OCI-LY1 (cell line): ENCODE measurements at regions not wholly inside any gene's neighbourhood (a gene's known extent, or its start where the extent isn't known, plus 50 kb on each side); places are given as distances from the start of the nearest gene placed in this dataset.

ENCODE experiments used
- H2AFZ ChIP-seq: fragments of 200-600 bp; sonication (generic), shearing (Covaris generic); 2 replicates; pipeline ENCODE4 v1.6.0; 2014; ENCODE audit warnings: antibody characterized with exemption, mild to moderate bottlenecking, low read length
- H3F3A ChIP-seq: fragments of 200-600 bp; sonication (generic), shearing (Covaris generic); 2 replicates; pipeline ENCODE4 v1.6.0; 2014; ENCODE audit warnings: mild to moderate bottlenecking, antibody characterized with exemption, low read length, moderate library complexity; ENCODE audit not compliant: insufficient read depth
- H3K27ac ChIP-seq: fragments of 200-600 bp; sonication (generic); 2 replicates; pipeline ENCODE4 v1.5.1; 2014; ENCODE audit warnings: low read length, mixed run types, mild to moderate bottlenecking, low read depth; ENCODE audit not compliant: poor library complexity, severe bottlenecking
- H3K27me3 ChIP-seq: fragments of 200-600 bp; sonication (generic); 2 replicates; pipeline ENCODE4 v1.6.0; 2014; ENCODE audit warnings: antibody characterized with exemption, mild to moderate bottlenecking, low read length, moderate library complexity; ENCODE audit not compliant: insufficient read depth
- H3K36me3 ChIP-seq: fragments of 200-600 bp; sonication (generic); 2 replicates; pipeline ENCODE4 v1.6.1; 2014; ENCODE audit warnings: mild to moderate bottlenecking, antibody characterized with exemption, low read length, moderate library complexity, mixed read lengths; ENCODE audit not compliant: insufficient read depth
- H3K4me1 ChIP-seq: fragments of 200-600 bp; sonication (generic); 2 replicates; pipeline ENCODE4 v1.5.1; 2014; ENCODE audit warnings: mild to moderate bottlenecking, low read length, moderate library complexity; ENCODE audit not compliant: insufficient read depth, severe bottlenecking
- H3K4me2 ChIP-seq: fragments of 200-600 bp; sonication (generic), shearing (Covaris generic); 2 replicates; pipeline ENCODE4 v1.6.1; 2014; ENCODE audit warnings: low read length
- H3K4me3 ChIP-seq: fragments of 200-600 bp; sonication (generic); 2 replicates; pipeline ENCODE4 v1.5.1; 2014; ENCODE audit warnings: low read length, low read depth, mild to moderate bottlenecking, mixed read lengths; ENCODE audit not compliant: poor library complexity, severe bottlenecking
- H3K79me2 ChIP-seq: fragments of 200-600 bp; shearing (Covaris generic); 2 replicates; pipeline ENCODE4 v1.6.1; 2016; ENCODE audit warnings: mixed run types, low read length, mixed read lengths; ENCODE audit not compliant: insufficient read depth
- H3K9ac ChIP-seq: fragments of 200-600 bp; sonication (generic), shearing (Covaris generic); 2 replicates; pipeline ENCODE4 v1.6.1; 2014; ENCODE audit warnings: mild to moderate bottlenecking, low read length, mixed read lengths
- H3K9me2 ChIP-seq: fragments of 200-600 bp; sonication (generic), shearing (Covaris generic); 2 replicates; pipeline ENCODE4 v1.6.1; 2014; ENCODE audit warnings: low read depth, mild to moderate bottlenecking, low read length, mixed read lengths
- H3K9me3 ChIP-seq: fragments of 200-600 bp; shearing (Covaris generic); 2 replicates; pipeline ENCODE4 v1.6.1; 2014; ENCODE audit warnings: low read length, mixed read lengths
- H4K20me1 ChIP-seq: fragments of 200-600 bp; sonication (generic), shearing (Covaris generic); 2 replicates; pipeline ENCODE4 v1.6.0; 2016; ENCODE audit warnings: mild to moderate bottlenecking, low read length; ENCODE audit not compliant: insufficient read depth
- EZH2 ChIP-seq: fragments of 200-600 bp; sonication (generic), shearing (Covaris generic); IDR thresholded peaks from 2 replicates; pipeline ENCODE4 v1.8.0; 2017; ENCODE audit warnings: borderline replicate concordance, mixed run types, mild to moderate bottlenecking, antibody characterized with exemption, low read length, moderate library complexity, mixed read lengths
- TF ChIP-seq, protein P1 (sequence below): fragments of 200-600 bp; sonication (generic), shearing (Covaris generic); IDR thresholded peaks from 2 replicates; pipeline ENCODE4 v1.5.1; 2017; ENCODE audit warnings: mild to moderate bottlenecking, antibody characterized with exemption, low read length, moderate library complexity, mixed read lengths

DNA sequence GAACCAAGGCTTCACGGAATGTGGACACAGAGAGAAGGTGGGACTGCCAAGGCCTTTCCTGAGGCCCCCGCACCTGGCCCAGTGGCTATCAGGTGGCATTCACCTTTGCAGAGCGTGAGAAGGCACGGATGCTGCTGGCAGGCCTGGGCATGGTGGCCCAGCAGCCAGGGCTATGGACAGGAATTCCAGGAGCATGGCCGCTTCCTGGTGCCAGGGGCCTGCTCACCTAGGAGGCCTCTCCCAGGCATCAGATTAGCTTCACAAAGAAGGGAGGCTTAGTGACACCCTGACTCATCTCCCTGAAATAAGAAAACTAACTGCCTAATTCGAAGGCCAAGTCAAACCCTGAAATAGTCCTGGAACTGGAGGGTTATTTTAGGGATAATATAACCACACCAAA is 155.8 kb downstream of the TEX29 start:
- H3K4me3 ChIP-seq = no peak overlapping the region
- H2AFZ ChIP-seq = no peak overlapping the region
- H3F3A ChIP-seq = no peaks in the 10 kb centered on the region
- no peak overlapping the region for H3K4me2 ChIP-seq
- no peaks in the 10 kb centered on the region for H3K79me2 ChIP-seq
- H3K27ac ChIP-seq = no peak overlapping the region
- H3K4me1 ChIP-seq = no peaks in the 10 kb centered on the region
- no peaks in the 10 kb centered on the region for H3K9me2 ChIP-seq
- no peaks in the 10 kb centered on the region; the same call in 1 of the 2 replicates for H3K27me3 ChIP-seq
- no peak overlapping the region for H3K9ac ChIP-seq
- no peaks in the 10 kb centered on the region for H3K36me3 ChIP-seq
- H3K9me3 ChIP-seq = no peaks in the 10 kb centered on the region
- no peaks in the 10 kb centered on the region for H4K20me1 ChIP-seq
- no peak for TF ChIP-seq EZH2

DNA sequence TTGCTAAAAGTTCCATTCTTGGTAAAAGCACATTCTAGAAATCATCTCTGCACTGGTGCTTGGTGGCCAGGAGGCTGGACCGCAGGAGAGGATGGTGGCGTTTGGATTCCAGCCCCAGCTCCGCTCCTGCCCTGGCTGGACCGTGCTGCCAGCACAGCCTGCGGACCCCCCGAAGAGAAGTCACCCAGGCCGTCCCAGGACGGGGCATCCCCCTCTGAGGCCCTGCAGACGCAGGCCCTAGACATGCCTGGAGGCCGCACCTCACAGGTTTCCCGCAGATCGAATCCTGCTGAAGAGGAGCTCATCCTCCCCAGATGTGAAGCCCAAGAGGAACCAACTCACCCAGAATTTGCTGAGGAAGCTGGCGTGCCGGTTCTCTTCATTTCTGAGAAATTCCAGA is 159.0 kb downstream of the TEX29 start:
- Histone ChIP-seq H3K4me1 (no peaks in the 10 kb centered on the region), H3F3A (no peaks in the 10 kb centered on the region), H3K4me2 (no peak overlapping the region), H3K79me2 (no peaks in the 10 kb centered on the region), H3K9ac (no peak overlapping the region), H2AFZ (no peak overlapping the region), H3K9me3 (no peaks in the 10 kb centered on the region), H3K36me3 (no peaks in the 10 kb centered on the region), H3K4me3 (no peak overlapping the region), H3K9me2 (no peaks in the 10 kb centered on the region), H4K20me1 (no peaks in the 10 kb centered on the region), H3K27ac (no peak overlapping the region), H3K27me3 (peaks cover 8% of the 10 kb centered on the region)
- TF ChIP-seq, protein P1, sequence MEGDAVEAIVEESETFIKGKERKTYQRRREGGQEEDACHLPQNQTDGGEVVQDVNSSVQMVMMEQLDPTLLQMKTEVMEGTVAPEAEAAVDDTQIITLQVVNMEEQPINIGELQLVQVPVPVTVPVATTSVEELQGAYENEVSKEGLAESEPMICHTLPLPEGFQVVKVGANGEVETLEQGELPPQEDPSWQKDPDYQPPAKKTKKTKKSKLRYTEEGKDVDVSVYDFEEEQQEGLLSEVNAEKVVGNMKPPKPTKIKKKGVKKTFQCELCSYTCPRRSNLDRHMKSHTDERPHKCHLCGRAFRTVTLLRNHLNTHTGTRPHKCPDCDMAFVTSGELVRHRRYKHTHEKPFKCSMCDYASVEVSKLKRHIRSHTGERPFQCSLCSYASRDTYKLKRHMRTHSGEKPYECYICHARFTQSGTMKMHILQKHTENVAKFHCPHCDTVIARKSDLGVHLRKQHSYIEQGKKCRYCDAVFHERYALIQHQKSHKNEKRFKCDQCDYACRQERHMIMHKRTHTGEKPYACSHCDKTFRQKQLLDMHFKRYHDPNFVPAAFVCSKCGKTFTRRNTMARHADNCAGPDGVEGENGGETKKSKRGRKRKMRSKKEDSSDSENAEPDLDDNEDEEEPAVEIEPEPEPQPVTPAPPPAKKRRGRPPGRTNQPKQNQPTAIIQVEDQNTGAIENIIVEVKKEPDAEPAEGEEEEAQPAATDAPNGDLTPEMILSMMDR = no peak
- TF ChIP-seq EZH2 = no peak

GRCh38 chr13:111480503-111480902 is 160.1 kb downstream of the TEX29 start:
- H3K27ac ChIP-seq = no peak overlapping the region
- no peaks in the 10 kb centered on the region for H3K36me3 ChIP-seq
- no peak overlapping the region for H2AFZ ChIP-seq
- H3K4me2 ChIP-seq = no peak overlapping the region
- no peaks in the 10 kb centered on the region for H4K20me1 ChIP-seq
- no peak overlapping the region for H3K9ac ChIP-seq
- H3K4me3 ChIP-seq = no peak overlapping the region
- H3K79me2 ChIP-seq = no peaks in the 10 kb centered on the region
- no peaks in the 10 kb centered on the region for H3K4me1 ChIP-seq
- no peaks in the 10 kb centered on the region for H3K9me3 ChIP-seq
- peaks cover 8% of the 10 kb centered on the region; the same call in 1 of the 2 replicates for H3K27me3 ChIP-seq
- H3F3A ChIP-seq = no peaks in the 10 kb centered on the region
- TF ChIP-seq, protein P1 = no peak
- no peak for TF ChIP-seq EZH2
- no peaks in the 10 kb centered on the region for H3K9me2 ChIP-seq

GRCh38 chr13:111480976-111481375 is 160.5 kb downstream of the TEX29 start:
- no peaks in the 10 kb centered on the region for H3K9me2 ChIP-seq
- no peak for TF ChIP-seq EZH2
- TF ChIP-seq, protein P1 = no peak
- H3K4me3 ChIP-seq = no peak overlapping the region
- H3K4me2 ChIP-seq = no peak overlapping the region
- no peaks in the 10 kb centered on the region for H4K20me1 ChIP-seq
- no peaks in the 10 kb centered on the region for H3K79me2 ChIP-seq
- no peak overlapping the region for H3K27ac ChIP-seq
- no peaks in the 10 kb centered on the region for H3K4me1 ChIP-seq
- no peak overlapping the region for H3K9ac ChIP-seq
- H3K36me3 ChIP-seq = no peaks in the 10 kb centered on the region
- H3K27me3 ChIP-seq = peaks cover 8% of the 10 kb centered on the region; the same call in 1 of the 2 replicates
- H2AFZ ChIP-seq = no peak overlapping the region
- no peaks in the 10 kb centered on the region for H3F3A ChIP-seq
- no peaks in the 10 kb centered on the region for H3K9me3 ChIP-seq
